ENCODE measurements at regions not wholly inside any gene's neighbourhood (a gene's known extent, or its start where the extent isn't known, plus 50 kb on each side); places are given as distances from the start of the nearest gene placed in this dataset.

DNA sequence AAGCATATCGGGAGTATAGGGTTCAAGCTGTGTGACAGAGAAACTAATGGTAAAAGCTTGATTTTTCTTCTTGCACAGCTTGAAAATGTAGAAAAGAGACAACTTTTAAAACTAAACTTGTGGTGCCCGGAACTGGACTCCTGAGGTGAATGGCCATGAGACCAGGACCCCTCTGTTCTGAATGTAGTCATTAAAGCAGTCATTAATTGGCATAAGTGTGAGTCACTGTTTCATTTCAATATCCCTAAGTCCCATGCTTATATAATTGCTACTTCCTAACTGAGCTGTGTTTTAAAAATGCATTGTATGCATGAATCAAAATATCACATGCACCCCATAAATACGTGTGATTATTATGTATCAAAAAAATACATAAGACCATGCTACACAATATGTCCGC is 463.1 kb upstream of the DYNLRB2 start:
- intact Hi-C loops (cut with DNase I; ENCODE audit: low total_unique reads), result no loop called here
- TF ChIP-seq, protein P1, sequence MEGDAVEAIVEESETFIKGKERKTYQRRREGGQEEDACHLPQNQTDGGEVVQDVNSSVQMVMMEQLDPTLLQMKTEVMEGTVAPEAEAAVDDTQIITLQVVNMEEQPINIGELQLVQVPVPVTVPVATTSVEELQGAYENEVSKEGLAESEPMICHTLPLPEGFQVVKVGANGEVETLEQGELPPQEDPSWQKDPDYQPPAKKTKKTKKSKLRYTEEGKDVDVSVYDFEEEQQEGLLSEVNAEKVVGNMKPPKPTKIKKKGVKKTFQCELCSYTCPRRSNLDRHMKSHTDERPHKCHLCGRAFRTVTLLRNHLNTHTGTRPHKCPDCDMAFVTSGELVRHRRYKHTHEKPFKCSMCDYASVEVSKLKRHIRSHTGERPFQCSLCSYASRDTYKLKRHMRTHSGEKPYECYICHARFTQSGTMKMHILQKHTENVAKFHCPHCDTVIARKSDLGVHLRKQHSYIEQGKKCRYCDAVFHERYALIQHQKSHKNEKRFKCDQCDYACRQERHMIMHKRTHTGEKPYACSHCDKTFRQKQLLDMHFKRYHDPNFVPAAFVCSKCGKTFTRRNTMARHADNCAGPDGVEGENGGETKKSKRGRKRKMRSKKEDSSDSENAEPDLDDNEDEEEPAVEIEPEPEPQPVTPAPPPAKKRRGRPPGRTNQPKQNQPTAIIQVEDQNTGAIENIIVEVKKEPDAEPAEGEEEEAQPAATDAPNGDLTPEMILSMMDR (IDR thresholded peaks at IDR 0.05), result no peak
- no peak for TF ChIP-seq POLR2A (IDR thresholded peaks at IDR 0.05)
- WGBS, 2 donors, result 69 to 72% methylated on average over 4 of the region's 4 CpGs
- no peak overlapping the region for H3K4me3 ChIP-seq (ENCODE audit: low read depth, poor library complexity, severe bottlenecking)
- no peak for DNase-seq (ENCODE audit: low spot score in 2 of 2)

DNA sequence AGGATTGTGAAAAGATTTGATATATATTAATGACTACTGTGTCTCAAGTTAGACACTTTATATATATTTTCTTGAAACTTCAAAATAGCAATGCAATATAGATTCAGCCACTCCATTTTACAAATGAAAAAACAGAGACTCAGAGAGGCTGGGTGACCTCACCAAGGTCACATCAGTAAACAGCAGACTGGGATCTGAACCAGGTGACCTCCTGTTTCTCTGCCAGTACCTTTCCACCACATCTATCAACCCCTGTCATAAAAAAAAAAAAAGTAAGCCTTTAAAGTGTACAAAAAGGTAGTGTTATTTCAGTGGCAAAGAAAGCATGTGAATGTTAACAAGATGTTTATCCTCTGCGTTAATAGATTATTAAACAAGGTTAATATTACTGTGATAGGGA is 466.5 kb upstream of the DYNLRB2 start:
- no peak overlapping the region for H3K4me3 ChIP-seq (ENCODE audit: low read depth, poor library complexity, severe bottlenecking)
- TF ChIP-seq, protein P1 (IDR thresholded peaks at IDR 0.05), result no peak
- TF ChIP-seq POLR2A (IDR thresholded peaks at IDR 0.05), result no peak
- 97 to 100% methylated on average over 1 of the region's 1 CpG for WGBS, 2 donors
- intact Hi-C loops (cut with DNase I; ENCODE audit: low total_unique reads), result no loop called here
- no peak for DNase-seq (ENCODE audit: low spot score in 2 of 2)

DNA sequence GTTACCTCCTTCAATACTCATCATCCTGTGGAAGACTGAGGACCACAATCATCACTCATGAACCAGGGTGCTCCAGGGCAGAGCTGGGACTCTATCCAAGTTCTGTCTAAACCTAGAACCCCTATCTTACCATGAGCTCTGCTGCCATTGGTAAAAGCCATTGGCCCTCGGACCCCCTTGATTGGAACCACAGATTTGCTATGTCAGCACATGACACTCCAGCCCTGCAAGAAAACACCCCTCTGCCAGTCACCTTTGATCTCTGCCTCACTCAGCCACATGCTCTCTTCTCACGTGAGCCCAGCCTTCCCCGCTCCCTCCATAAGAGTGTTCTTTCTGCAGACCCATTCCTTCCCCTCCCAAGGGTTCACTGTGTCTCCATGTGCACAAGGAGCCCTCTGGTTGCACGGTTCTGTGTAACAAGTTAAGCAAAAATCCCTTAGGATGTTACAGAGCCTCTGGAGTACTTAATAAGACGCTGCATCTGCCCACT is 468.8 kb upstream of the DYNLRB2 start:
- intact Hi-C loops (cut with DNase I; ENCODE audit: low total_unique reads), result no loop called here
- WGBS, 2 donors, result 81 to 90% methylated on average over 5 of the region's 5 CpGs
- DNase-seq (ENCODE audit: low spot score in 2 of 2), result no peak
- no peak for TF ChIP-seq POLR2A (IDR thresholded peaks at IDR 0.05)
- TF ChIP-seq, protein P1 (IDR thresholded peaks at IDR 0.05), result no peak
- H3K4me3 ChIP-seq (ENCODE audit: low read depth, poor library complexity, severe bottlenecking), result no peak overlapping the region

DNA sequence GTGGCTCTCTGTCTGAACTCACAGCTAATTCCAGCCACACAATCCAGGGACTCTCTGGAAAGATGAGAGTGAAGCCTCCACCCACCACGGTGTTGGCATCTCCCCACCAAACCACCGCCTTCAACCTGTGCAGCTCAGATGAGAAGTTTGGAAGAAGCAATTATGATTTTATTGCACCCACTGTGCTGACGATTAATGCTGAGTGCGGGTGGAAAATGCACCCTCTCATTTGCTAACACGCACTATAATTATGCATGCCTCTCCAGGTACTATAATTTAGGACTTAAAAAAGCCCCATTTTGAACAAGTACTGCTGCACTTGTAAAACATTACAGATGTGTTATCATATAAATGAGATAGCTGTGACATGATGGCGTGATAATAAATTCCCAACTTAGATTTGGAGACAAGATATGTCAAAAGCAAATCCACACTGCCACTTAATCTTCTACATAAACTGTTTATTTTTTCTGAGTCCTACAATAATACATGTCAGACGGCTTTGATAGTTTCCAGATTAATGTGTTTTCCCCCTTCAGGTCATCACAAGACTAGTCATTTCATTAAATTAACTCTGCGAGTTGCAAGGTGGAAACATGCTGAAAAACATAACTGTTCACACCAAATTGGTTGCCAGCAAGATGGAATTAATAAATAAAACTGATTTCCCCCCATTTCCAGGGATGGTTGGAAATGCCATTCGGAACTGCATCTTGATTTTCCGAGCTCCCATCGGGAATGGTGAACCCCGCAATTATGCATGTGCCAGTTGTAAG is 466.5 kb upstream of the MAF start:
- intact Hi-C loops (cut with DNase I; ENCODE audit: low total_unique reads), result no loop called here
- TF ChIP-seq POLR2A (IDR thresholded peaks at IDR 0.05), result no peak
- TF ChIP-seq, protein P1 (IDR thresholded peaks at IDR 0.05), result no peak
- H3K4me3 ChIP-seq (ENCODE audit: low read depth, poor library complexity, severe bottlenecking), result no peak overlapping the region
- no peak for DNase-seq (ENCODE audit: low spot score in 2 of 2)
- whole genome bisulfite sequencing, 2 donors, result 55 to 59% methylated on average over 12 of the region's 12 CpGs

DNA sequence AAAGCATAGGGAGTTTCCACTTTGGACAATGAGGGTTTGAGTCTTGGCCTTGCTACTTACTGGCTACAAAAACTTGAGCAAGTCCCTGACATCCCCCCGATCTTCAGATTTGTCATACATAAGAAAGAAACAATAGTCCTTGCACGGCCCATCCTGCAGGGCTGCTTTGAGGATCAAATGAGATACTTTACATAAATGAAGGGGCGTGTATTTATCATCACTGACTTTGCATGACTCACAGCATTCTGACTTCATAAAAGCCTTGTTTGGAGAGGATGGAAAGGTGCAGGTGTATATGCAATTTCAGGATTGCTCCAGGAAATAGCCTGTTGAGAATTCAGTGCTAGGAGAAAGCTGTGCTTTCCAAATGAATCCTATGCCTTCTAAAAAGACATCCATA is 465.0 kb upstream of the MAF start:
- no peak for DNase-seq (ENCODE audit: low spot score in 2 of 2)
- WGBS, 2 donors, result 48 to 63% methylated on average over 3 of the region's 3 CpGs
- TF ChIP-seq POLR2A (IDR thresholded peaks at IDR 0.05), result no peak
- TF ChIP-seq, protein P1 (IDR thresholded peaks at IDR 0.05), result no peak
- intact Hi-C loops (cut with DNase I; ENCODE audit: low total_unique reads), result no loop called here
- H3K4me3 ChIP-seq (ENCODE audit: low read depth, poor library complexity, severe bottlenecking), result no peak overlapping the region

DNA sequence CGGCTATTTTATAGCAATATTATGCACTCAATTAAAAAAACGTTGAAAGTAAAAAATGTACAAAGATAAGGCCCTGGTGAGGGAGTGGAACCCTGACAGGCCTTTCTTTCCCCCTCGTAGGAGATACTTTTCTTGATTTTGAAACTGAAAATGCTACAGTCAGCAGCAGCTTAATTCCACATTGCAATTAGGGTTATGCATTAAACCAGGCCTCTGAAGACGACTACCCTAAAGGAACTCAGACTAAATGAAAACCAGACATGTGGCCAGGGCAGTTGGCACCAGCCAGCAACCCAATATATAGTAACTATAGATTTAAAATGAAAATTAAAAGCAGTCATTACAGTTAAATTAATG is 463.2 kb upstream of the MAF start:
- whole genome bisulfite sequencing, 2 donors, result 58 to 71% methylated on average over 4 of the region's 4 CpGs
- no peak for TF ChIP-seq POLR2A (IDR thresholded peaks at IDR 0.05)
- TF ChIP-seq, protein P1 (IDR thresholded peaks at IDR 0.05), result no peak
- intact Hi-C loops (cut with DNase I; ENCODE audit: low total_unique reads), result no loop called here
- H3K4me3 ChIP-seq (ENCODE audit: low read depth, poor library complexity, severe bottlenecking), result no peak overlapping the region
- DNase-seq (ENCODE audit: low spot score in 2 of 2), result no peak

All from lower leg skin (tissue), 4 donors.